CD4-positive, alpha-beta T cell treated with Interleukin-10 for 1 hour (primary cell): ENCODE measurements at regions not wholly inside any gene's neighbourhood (a gene's known extent, or its start where the extent isn't known, plus 50 kb on each side); places are given as distances from the start of the nearest gene placed in this dataset.
"Not testable (repeated sequence)": the region's sequence is repeated elsewhere in the genome, so short reads cannot be mapped to it uniquely, and the experiment has no call there.

Source experiments
- DNase-seq: peaks from one replicate; pipeline ENCODE4 v3.0.0-alpha.2; 2020

- no peak for DNase-seq
Measured at GRCh38 chr13:82480415-82480814, 1401.9 kb downstream of the SLITRK1 start.

- DNase-seq: no peak
Measured at GRCh38 chr13:82477436-82477835, 1404.8 kb downstream of the SLITRK1 start.

GRCh38 chr13:82467626-82468025, 1414.6 kb downstream of the SLITRK1 start:
- DNase-seq: no peak

GRCh38 chr13:82459575-82459974, 1422.7 kb downstream of the SLITRK1 start:
- not testable (repeated sequence) for DNase-seq

- DNase-seq: no peak
Measured at GRCh38 chr13:82458169-82458568, 1424.1 kb downstream of the SLITRK1 start.

- DNase-seq: not testable (repeated sequence)
Measured at GRCh38 chr13:82457548-82457947, 1424.7 kb downstream of the SLITRK1 start.

- DNase-seq: no peak
Measured at GRCh38 chr13:82447416-82448077, 1434.7 kb downstream of the SLITRK1 start.

GRCh38 chr13:82439159-82439904, 1442.9 kb downstream of the SLITRK1 start:
- no peak for DNase-seq

- no peak for DNase-seq
Measured at GRCh38 chr13:82438320-82438719, 1444.0 kb downstream of the SLITRK1 start.

GRCh38 chr13:82436099-82436585, 1446.1 kb downstream of the SLITRK1 start:
- DNase-seq: no peak

GRCh38 chr13:82432949-82433348, 1449.3 kb downstream of the SLITRK1 start:
- DNase-seq: no peak

- DNase-seq: no peak
Measured at GRCh38 chr13:82412749-82413148, 1469.5 kb downstream of the SLITRK1 start.

- DNase-seq: no peak
Measured at GRCh38 chr13:82407321-82407720, 1475.0 kb downstream of the SLITRK1 start.

GRCh38 chr13:82374719-82375118, 1507.6 kb downstream of the SLITRK1 start:
- no peak for DNase-seq

GRCh38 chr13:82370316-82370715, 1512.0 kb downstream of the SLITRK1 start:
- no peak for DNase-seq

GRCh38 chr13:82364525-82364924, 1517.7 kb downstream of the SLITRK1 start:
- no peak for DNase-seq

GRCh38 chr13:82358284-82358683, 1524.0 kb downstream of the SLITRK1 start:
- no peak for DNase-seq

- DNase-seq: no peak
Measured at GRCh38 chr13:82356667-82357410, 1525.4 kb downstream of the SLITRK1 start.

- no peak for DNase-seq
Measured at GRCh38 chr13:82344867-82345266, 1537.4 kb downstream of the SLITRK1 start.

- no peak for DNase-seq
Measured at GRCh38 chr13:82341116-82341515, 1541.2 kb downstream of the SLITRK1 start.

GRCh38 chr13:82330499-82330898, 1551.8 kb downstream of the SLITRK1 start:
- no peak for DNase-seq

GRCh38 chr13:82323101-82323500, 1559.2 kb downstream of the SLITRK1 start:
- no peak for DNase-seq

GRCh38 chr13:82305588-82305987, 1576.7 kb downstream of the SLITRK1 start:
- DNase-seq: no peak

- no peak for DNase-seq
Measured at GRCh38 chr13:82298106-82298505, 1584.2 kb downstream of the SLITRK1 start.
